ENCODE measurements at regions not wholly inside any gene's neighbourhood (a gene's known extent, or its start where the extent isn't known, plus 50 kb on each side); places are given as distances from the start of the nearest gene placed in this dataset.

DNA sequence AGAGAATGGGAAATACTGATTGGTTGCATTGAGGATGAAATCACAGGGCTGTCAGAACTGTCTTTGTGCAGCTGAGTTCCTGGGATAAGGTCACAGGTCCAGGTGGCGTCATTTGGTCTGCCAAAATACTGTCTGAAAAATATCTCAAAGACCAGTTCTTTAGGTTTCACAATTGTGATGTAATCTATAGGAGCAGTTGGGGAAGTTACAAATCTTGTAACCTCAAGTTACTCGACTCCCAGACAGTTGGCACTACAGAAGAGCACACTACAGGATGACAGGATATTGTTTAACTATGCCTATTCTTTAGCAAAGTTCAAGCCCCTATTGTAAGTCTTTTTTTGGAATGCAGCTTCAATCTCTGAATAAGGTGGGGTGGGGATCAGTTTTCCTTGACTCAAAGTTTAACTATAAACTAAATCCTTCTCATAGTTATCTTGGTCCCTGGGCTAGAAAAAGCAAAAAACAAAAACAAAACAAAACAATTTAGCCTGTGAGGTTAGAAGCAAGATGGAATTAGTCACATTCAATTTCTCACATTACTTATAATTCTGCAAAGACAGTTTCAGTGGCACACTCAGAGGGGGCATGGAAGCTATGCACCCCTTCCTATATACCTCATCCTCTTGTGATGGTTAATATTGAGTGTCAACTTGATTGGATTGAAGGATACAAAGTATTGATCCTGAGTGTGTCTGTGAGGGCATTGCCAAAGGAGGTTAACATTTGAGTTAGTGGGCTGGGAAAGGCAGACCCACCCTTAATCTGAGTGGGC is 276.0 kb downstream of the AUH start:
- DNase-seq (ENCODE audit: low read depth in 1 of 2, low spot score in 1 of 2), result peak; percentile 86 to 88
- Histone ChIP-seq H3K4me3 (replicated peaks; ENCODE audit: insufficient read depth, low read length) (no peak overlapping the region), H3K27me3 (ENCODE audit: insufficient read depth, poor library complexity, severe bottlenecking) (no peaks in the 10 kb centered on the region), H3K27ac (replicated peaks) (peak overlapping the region; percentile 65)
- TF ChIP-seq, protein P1, sequence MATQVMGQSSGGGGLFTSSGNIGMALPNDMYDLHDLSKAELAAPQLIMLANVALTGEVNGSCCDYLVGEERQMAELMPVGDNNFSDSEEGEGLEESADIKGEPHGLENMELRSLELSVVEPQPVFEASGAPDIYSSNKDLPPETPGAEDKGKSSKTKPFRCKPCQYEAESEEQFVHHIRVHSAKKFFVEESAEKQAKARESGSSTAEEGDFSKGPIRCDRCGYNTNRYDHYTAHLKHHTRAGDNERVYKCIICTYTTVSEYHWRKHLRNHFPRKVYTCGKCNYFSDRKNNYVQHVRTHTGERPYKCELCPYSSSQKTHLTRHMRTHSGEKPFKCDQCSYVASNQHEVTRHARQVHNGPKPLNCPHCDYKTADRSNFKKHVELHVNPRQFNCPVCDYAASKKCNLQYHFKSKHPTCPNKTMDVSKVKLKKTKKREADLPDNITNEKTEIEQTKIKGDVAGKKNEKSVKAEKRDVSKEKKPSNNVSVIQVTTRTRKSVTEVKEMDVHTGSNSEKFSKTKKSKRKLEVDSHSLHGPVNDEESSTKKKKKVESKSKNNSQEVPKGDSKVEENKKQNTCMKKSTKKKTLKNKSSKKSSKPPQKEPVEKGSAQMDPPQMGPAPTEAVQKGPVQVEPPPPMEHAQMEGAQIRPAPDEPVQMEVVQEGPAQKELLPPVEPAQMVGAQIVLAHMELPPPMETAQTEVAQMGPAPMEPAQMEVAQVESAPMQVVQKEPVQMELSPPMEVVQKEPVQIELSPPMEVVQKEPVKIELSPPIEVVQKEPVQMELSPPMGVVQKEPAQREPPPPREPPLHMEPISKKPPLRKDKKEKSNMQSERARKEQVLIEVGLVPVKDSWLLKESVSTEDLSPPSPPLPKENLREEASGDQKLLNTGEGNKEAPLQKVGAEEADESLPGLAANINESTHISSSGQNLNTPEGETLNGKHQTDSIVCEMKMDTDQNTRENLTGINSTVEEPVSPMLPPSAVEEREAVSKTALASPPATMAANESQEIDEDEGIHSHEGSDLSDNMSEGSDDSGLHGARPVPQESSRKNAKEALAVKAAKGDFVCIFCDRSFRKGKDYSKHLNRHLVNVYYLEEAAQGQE (IDR thresholded peaks at IDR 0.05; ENCODE audit: insufficient replicate concordance, low read depth), result no peak
- TF ChIP-seq, protein P2, sequence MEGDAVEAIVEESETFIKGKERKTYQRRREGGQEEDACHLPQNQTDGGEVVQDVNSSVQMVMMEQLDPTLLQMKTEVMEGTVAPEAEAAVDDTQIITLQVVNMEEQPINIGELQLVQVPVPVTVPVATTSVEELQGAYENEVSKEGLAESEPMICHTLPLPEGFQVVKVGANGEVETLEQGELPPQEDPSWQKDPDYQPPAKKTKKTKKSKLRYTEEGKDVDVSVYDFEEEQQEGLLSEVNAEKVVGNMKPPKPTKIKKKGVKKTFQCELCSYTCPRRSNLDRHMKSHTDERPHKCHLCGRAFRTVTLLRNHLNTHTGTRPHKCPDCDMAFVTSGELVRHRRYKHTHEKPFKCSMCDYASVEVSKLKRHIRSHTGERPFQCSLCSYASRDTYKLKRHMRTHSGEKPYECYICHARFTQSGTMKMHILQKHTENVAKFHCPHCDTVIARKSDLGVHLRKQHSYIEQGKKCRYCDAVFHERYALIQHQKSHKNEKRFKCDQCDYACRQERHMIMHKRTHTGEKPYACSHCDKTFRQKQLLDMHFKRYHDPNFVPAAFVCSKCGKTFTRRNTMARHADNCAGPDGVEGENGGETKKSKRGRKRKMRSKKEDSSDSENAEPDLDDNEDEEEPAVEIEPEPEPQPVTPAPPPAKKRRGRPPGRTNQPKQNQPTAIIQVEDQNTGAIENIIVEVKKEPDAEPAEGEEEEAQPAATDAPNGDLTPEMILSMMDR (IDR thresholded peaks at IDR 0.05; ENCODE audit: insufficient read depth, low read length), result no peak
- TF ChIP-seq GABPA (IDR thresholded peaks at IDR 0.05; ENCODE audit: low read depth) (0 out of 2 replicates have a peak, but pooled peaks have one; percentile 30), SPI1 (IDR thresholded peaks at IDR 0.05; ENCODE audit: borderline replicate concordance, low read depth) (peak; percentile 15; the same call in 1 of the 2 replicates), POLR2AphosphoS5 (IDR thresholded peaks at IDR 0.05; ENCODE audit: low read depth) (peak; percentile 78)

DNA sequence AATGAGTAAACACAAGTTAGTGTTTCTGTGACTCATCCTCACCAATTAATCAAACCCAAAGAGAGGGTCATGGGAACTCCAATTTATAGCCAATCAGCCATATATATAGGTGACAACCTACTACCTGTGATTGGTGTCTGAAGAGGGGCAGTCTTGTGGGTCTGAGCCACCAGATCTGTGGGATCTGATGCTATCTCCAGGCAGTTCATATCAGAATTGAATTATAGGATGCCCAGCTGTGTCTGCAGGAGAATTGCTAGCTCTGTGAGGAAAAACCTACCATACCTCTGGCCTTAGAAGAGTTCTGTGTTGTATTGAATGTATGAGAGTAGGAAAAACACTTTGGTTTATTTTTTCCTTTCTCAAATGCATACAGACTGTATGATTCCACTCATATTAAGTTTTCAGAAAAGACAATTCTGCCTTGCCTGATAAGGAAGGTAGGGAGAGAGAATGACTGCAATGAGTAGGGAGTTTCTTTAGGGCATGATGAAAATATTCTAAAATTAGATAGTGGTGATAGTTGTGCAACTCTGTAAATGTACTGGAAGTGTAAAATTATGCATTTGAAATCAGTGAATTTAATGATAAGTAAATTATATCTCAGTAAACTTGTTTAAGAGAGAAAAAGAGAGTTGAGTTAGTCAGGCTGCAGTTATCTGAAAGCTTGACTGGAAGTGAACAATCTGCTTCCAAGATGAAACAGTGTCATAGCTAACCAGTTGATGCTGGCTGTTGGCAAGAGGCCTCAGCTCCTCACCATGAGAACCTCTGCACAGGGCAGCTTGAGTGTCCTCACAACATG is 274.9 kb downstream of the AUH start:
- no peaks in the 10 kb centered on the region for H3K27me3 ChIP-seq (ENCODE audit: insufficient read depth, poor library complexity, severe bottlenecking)
- DNase-seq (ENCODE audit: low read depth in 1 of 2, low spot score in 1 of 2), result no peak
- no peak overlapping the region for H3K4me3 ChIP-seq (replicated peaks; ENCODE audit: insufficient read depth, low read length)
- no peak for TF ChIP-seq SPI1 (IDR thresholded peaks at IDR 0.05; ENCODE audit: borderline replicate concordance, low read depth)
- TF ChIP-seq, protein P2 (IDR thresholded peaks at IDR 0.05; ENCODE audit: insufficient read depth, low read length), result no peak
- H3K27ac ChIP-seq (replicated peaks), result peak overlapping the region; percentile 65

DNA sequence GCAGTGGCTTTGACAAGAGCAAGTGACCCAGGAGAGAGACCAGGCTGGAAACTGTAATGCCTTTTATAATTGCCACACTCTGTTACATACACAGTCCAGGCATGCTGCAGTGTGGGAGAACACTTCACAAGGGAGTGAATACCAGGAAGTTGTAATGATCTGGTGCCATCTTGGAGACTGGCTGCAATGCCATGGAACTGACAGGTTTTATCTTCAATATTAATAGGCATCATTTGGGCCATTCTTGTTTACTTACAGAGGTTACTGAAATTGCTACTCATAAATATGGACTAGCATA is 274.3 kb downstream of the AUH start:
- Histone ChIP-seq H3K27ac (replicated peaks) (peak overlapping the region; percentile 65), H3K27me3 (ENCODE audit: insufficient read depth, poor library complexity, severe bottlenecking) (no peaks in the 10 kb centered on the region), H3K4me3 (replicated peaks; ENCODE audit: insufficient read depth, low read length) (no peak overlapping the region)
- no peak for DNase-seq (ENCODE audit: low read depth in 1 of 2, low spot score in 1 of 2)
- TF ChIP-seq POLR2AphosphoS5 (IDR thresholded peaks at IDR 0.05; ENCODE audit: low read depth) (no peak), SPI1 (IDR thresholded peaks at IDR 0.05; ENCODE audit: borderline replicate concordance, low read depth) (no peak)
- TF ChIP-seq, protein P2 (IDR thresholded peaks at IDR 0.05; ENCODE audit: insufficient read depth, low read length), result no peak

DNA sequence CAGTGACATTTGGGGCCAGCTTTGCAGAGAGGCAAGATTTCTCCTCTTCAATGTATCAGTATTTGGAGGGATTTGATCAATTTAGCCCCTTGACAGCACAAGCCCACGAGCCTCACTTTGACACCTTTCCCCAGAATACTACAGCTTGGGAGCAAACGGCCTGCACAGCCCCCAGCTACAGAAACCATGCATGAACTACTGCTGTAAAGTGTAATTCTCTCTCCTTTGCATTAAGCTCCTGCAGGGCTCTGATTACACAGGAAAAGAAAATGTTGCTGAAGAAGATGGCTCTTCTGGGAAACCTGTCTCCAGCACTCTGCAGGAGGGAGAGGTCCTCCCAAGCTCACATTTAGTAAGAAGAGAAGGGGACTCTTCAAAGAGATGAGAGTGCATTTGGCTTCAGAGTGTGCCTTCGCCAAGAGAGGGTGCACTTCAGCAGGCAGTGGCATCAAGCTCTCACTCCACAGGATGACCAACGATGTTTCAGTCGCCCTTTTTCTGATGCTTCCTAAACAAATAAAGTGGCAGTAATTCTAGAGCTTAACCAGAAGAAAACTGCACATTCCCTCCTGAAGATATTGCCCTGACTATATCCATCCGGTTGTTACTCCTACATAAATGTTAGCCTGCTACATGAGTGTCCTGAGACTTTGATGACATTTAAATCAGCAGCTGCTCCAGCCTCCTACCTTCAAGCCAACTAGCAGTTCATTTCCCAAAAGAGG is 272.2 kb downstream of the AUH start:
- Histone ChIP-seq H3K27ac (replicated peaks) (no peak overlapping the region), H3K27me3 (ENCODE audit: insufficient read depth, poor library complexity, severe bottlenecking) (no peaks in the 10 kb centered on the region), H3K4me3 (replicated peaks; ENCODE audit: insufficient read depth, low read length) (no peak overlapping the region)
- TF ChIP-seq, protein P1 (IDR thresholded peaks at IDR 0.05; ENCODE audit: insufficient replicate concordance, low read depth), result no peak
- TF ChIP-seq, protein P2 (IDR thresholded peaks at IDR 0.05; ENCODE audit: insufficient read depth, low read length), result no peak
- TF ChIP-seq POLR2AphosphoS5 (IDR thresholded peaks at IDR 0.05; ENCODE audit: low read depth) (no peak), GABPA (IDR thresholded peaks at IDR 0.05; ENCODE audit: low read depth) (no peak), SPI1 (IDR thresholded peaks at IDR 0.05; ENCODE audit: borderline replicate concordance, low read depth) (no peak)
- peak in 1 of 2 experiments; percentile 56 for DNase-seq (ENCODE audit: low read depth in 1 of 2, low spot score in 1 of 2)

Measured in HL-60 (cell line).